HG02970 (cell line): ENCODE measurements at regions not wholly inside any gene's neighbourhood (a gene's known extent, or its start where the extent isn't known, plus 50 kb on each side); places are given as distances from the start of the nearest gene placed in this dataset.

Experiments
- ATAC-seq: cut with Tn5 transposase; IDR thresholded peaks from one replicate; pipeline ENCODE4 v1.9.1; 2021; ENCODE audit warnings: mild to moderate bottlenecking, moderate library complexity, moderate number of reproducible peaks; ENCODE audit not compliant: unreplicated experiment, low FRiP score

GRCh38 chrX:20355187-20355586, 88.5 kb upstream of the RPS6KA3 start:
- no peak for ATAC-seq

GRCh38 chrX:20354505-20354904, 87.8 kb upstream of the RPS6KA3 start:
- no peak for ATAC-seq

- no peak for ATAC-seq
Measured at GRCh38 chrX:20352935-20353336, 86.2 kb upstream of the RPS6KA3 start.

GRCh38 chrX:20352504-20352903, 85.8 kb upstream of the RPS6KA3 start:
- no peak for ATAC-seq

- no peak for ATAC-seq
Measured at GRCh38 chrX:20350596-20350995, 83.9 kb upstream of the RPS6KA3 start.

- no peak for ATAC-seq
Measured at GRCh38 chrX:20348139-20348538, 81.4 kb upstream of the RPS6KA3 start.

- no peak for ATAC-seq
Measured at GRCh38 chrX:20347481-20347880, 80.8 kb upstream of the RPS6KA3 start.

GRCh38 chrX:20333672-20334071, 67.0 kb upstream of the RPS6KA3 start:
- no peak for ATAC-seq

- no peak for ATAC-seq
Measured at GRCh38 chrX:20330545-20330944, 63.8 kb upstream of the RPS6KA3 start.

GRCh38 chrX:20329435-20329834, 62.7 kb upstream of the RPS6KA3 start:
- ATAC-seq = no peak

GRCh38 chrX:20325786-20326388, 59.2 kb upstream of the RPS6KA3 start:
- no peak for ATAC-seq

- no peak for ATAC-seq
Measured at GRCh38 chrX:20322887-20323286, 56.2 kb upstream of the RPS6KA3 start.

GRCh38 chrX:20320461-20321159, 53.9 kb upstream of the RPS6KA3 start:
- no peak for ATAC-seq

GRCh38 chrX:20319054-20319453, 52.3 kb upstream of the RPS6KA3 start:
- ATAC-seq = no peak

GRCh38 chrX:20317873-20318272, 51.2 kb upstream of the RPS6KA3 start:
- ATAC-seq = no peak
